Type B pancreatic cell (in vitro differentiated cells): ENCODE measurements at regions not wholly inside any gene's neighbourhood (a gene's known extent, or its start where the extent isn't known, plus 50 kb on each side); places are given as distances from the start of the nearest gene placed in this dataset.

Source experiments
- DNase-seq: peaks from one replicate; pipeline ENCODE4 v3.0.0; 2021; ENCODE audit warnings: mixed read lengths; ENCODE audit not compliant: unreplicated experiment; ENCODE audit errors: extremely low spot score
- H3K27ac Mint-ChIP-seq: 2 replicates; pipeline ENCODE4 v1.8.0; 2021; ENCODE audit warnings: mild to moderate bottlenecking, mixed read lengths
- H3K27me3 Mint-ChIP-seq: 2 replicates; pipeline ENCODE4 v1.8.0; 2021; ENCODE audit warnings: mixed read lengths
- H3K36me3 Mint-ChIP-seq: 2 replicates; pipeline ENCODE4 v1.8.0; 2021; ENCODE audit warnings: mixed read lengths
- H3K4me1 Mint-ChIP-seq: one replicate; pipeline ENCODE4 v1.8.0; 2021; ENCODE audit warnings: mixed read lengths; ENCODE audit not compliant: unreplicated experiment
- H3K4me3 Mint-ChIP-seq: 2 replicates; pipeline ENCODE4 v1.8.0; 2021; ENCODE audit warnings: mild to moderate bottlenecking, mixed read lengths
- H3K9me3 Mint-ChIP-seq: 2 replicates; pipeline ENCODE4 v1.8.0; 2021; ENCODE audit warnings: mixed read lengths
- CTCF ChIP-seq: fragments of 200-600 bp; sonication (generic); conservative IDR thresholded peaks from 2 replicates; pipeline ENCODE4 v1.5.0; 2021; ENCODE audit warnings: antibody characterized with exemption, mild to moderate bottlenecking

- no peak for TF ChIP-seq CTCF
- no peaks in the 10 kb centered on the region for H3K27me3 Mint-ChIP-seq
- no peak for DNase-seq
- H3K36me3 Mint-ChIP-seq: no peaks in the 10 kb centered on the region
- H3K4me1 Mint-ChIP-seq: peaks cover 20% of the 10 kb centered on the region
- no peaks in the 10 kb centered on the region for H3K9me3 Mint-ChIP-seq
- H3K4me3 Mint-ChIP-seq: no peak overlapping the region
- H3K27ac Mint-ChIP-seq: no peak overlapping the region
These were observed 101.8 kb downstream of the PCSK1 start for GRCh38 chr5:96331210-96331609.

- H3K4me1 Mint-ChIP-seq: peaks cover 20% of the 10 kb centered on the region
- no peak for DNase-seq
- TF ChIP-seq CTCF: no peak
- H3K4me3 Mint-ChIP-seq: no peak overlapping the region
- no peak overlapping the region for H3K27ac Mint-ChIP-seq
- no peaks in the 10 kb centered on the region for H3K27me3 Mint-ChIP-seq
- H3K36me3 Mint-ChIP-seq: no peaks in the 10 kb centered on the region
- no peaks in the 10 kb centered on the region for H3K9me3 Mint-ChIP-seq
These were observed 102.4 kb downstream of the PCSK1 start for GRCh38 chr5:96330530-96331140.

- no peaks in the 10 kb centered on the region for H3K36me3 Mint-ChIP-seq
- no peaks in the 10 kb centered on the region for H3K9me3 Mint-ChIP-seq
- H3K4me1 Mint-ChIP-seq: peaks cover 20% of the 10 kb centered on the region
- no peak overlapping the region for H3K27ac Mint-ChIP-seq
- H3K4me3 Mint-ChIP-seq: no peak overlapping the region
- DNase-seq: no peak
- H3K27me3 Mint-ChIP-seq: no peaks in the 10 kb centered on the region
- TF ChIP-seq CTCF: no peak
These were observed 103.0 kb downstream of the PCSK1 start for GRCh38 chr5:96329886-96330529.

- Mint-ChIP-seq H3K36me3 (no peaks in the 10 kb centered on the region), H3K4me1 (peaks cover 22% of the 10 kb centered on the region), H3K27me3 (no peaks in the 10 kb centered on the region), H3K27ac (no peak overlapping the region), H3K9me3 (no peaks in the 10 kb centered on the region), H3K4me3 (no peak overlapping the region)
- no peak for TF ChIP-seq CTCF
- no peak for DNase-seq
These were observed 103.8 kb downstream of the PCSK1 start for GRCh38 chr5:96329289-96329688.

GRCh38 chr5:96327722-96328121, 105.3 kb downstream of the PCSK1 start:
- no peak for DNase-seq
- no peaks in the 10 kb centered on the region for H3K9me3 Mint-ChIP-seq
- H3K36me3 Mint-ChIP-seq: no peaks in the 10 kb centered on the region
- H3K27ac Mint-ChIP-seq: no peak overlapping the region
- no peaks in the 10 kb centered on the region for H3K27me3 Mint-ChIP-seq
- peaks cover 20% of the 10 kb centered on the region for H3K4me1 Mint-ChIP-seq
- no peak overlapping the region for H3K4me3 Mint-ChIP-seq
- no peak for TF ChIP-seq CTCF
